B cell (primary cell): ENCODE measurements at regions not wholly inside any gene's neighbourhood (a gene's known extent, or its start where the extent isn't known, plus 50 kb on each side); places are given as distances from the start of the nearest gene placed in this dataset.

ENCODE experiments used
- ATAC-seq: fragments of 200-7000 bp; cut with Tn5 transposase; one replicate; pipeline ENCODE4 v1.10.0; 2021; ENCODE audit warnings: low read depth, mild to moderate bottlenecking, moderate number of reproducible peaks, moderate library complexity
- CTCF ChIA-PET: fragments of 350-600 bp; sonication (Branson Sonifier 250); formaldehyde crosslinking; loops from one replicate; lab custom pipeline; 2021; ENCODE audit warnings: antibody characterized with exemption, inconsistent platforms; lab: Charles Lee
- POLR2A ChIA-PET: fragments of 350-600 bp; sonication (Branson Sonifier 250); formaldehyde crosslinking; loops from one replicate; lab custom pipeline; 2021; ENCODE audit warnings: antibody characterized with exemption; lab: Charles Lee
- DNase-seq: peaks from one replicate; pipeline ENCODE4 v3.0.0; 2013
- H2AFZ ChIP-seq: 2 replicates; pipeline ENCODE4 v1.6.1; 2012; ENCODE audit warnings: mild to moderate bottlenecking, low read depth, low read length; ENCODE audit not compliant: insufficient read depth, poor library complexity, severe bottlenecking
- H3K27ac ChIP-seq, 2 donors: 1 replicate in 1 of 2; 2 replicates in 1 of 2; pipeline ENCODE4 v1.5.1; 2012 to 2013; ENCODE audit warnings: low read length in 2 of 2, mild to moderate bottlenecking in 2 of 2, moderate library complexity in 1 of 2
- H3K27me3 ChIP-seq, 4 experiments: fragments of 200-600 bp in 1 of 4; sonication (generic) in 1 of 4; replicated peaks in 1 of 4; 1 replicate in 2 of 4; 2 replicates in 2 of 4; pipeline versions ENCODE4 v1.6.1 to v1.7.0; 2013 to 2016; ENCODE audit warnings: low read length in 3 of 4, mild to moderate bottlenecking in 2 of 4, mixed read lengths in 1 of 4, moderate library complexity in 1 of 4; ENCODE audit not compliant: insufficient read depth in 4 of 4, control insufficient read depth in 3 of 4; ENCODE audit errors: control extremely low read depth in 1 of 4
- H3K36me3 ChIP-seq, 2 experiments: replicated peaks in 1 of 2; 1 replicate in 1 of 2; 2 replicates in 1 of 2; pipeline versions ENCODE4 v1.6.1 to v1.7.1; 2013; ENCODE audit warnings: low read length in 1 of 2; ENCODE audit not compliant: insufficient read depth in 2 of 2, control insufficient read depth in 1 of 2; ENCODE audit errors: control extremely low read depth in 1 of 2, extremely low read depth in 1 of 2
- H3K4me1 ChIP-seq, 2 donors: fragments of 200-600 bp in 1 of 2; sonication (generic) in 1 of 2; 1 replicate in 1 of 2; 2 replicates in 1 of 2; pipeline versions ENCODE4 v1.5.1 to v1.6.1; 2013 to 2017; ENCODE audit warnings: low read length in 2 of 2; ENCODE audit not compliant: control insufficient read depth in 2 of 2, insufficient read depth in 2 of 2
- H3K4me2 ChIP-seq: replicated peaks from 2 replicates; pipeline ENCODE3; 2012; ENCODE audit warnings: mild to moderate bottlenecking, low read depth, low read length; ENCODE audit not compliant: poor library complexity, severe bottlenecking
- H3K4me3 ChIP-seq, 5 experiments: fragments of 200-600 bp in 1 of 5; sonication (generic) in 1 of 5; 1 replicate in 3 of 5; 2 replicates in 2 of 5; pipeline versions ENCODE4 v1.5.1 to v1.7.0; 2011 to 2016; ENCODE audit warnings: low read length in 4 of 5, mild to moderate bottlenecking in 4 of 5, low read depth in 2 of 5, control low read depth in 1 of 5, moderate library complexity in 1 of 5; ENCODE audit not compliant: insufficient read depth in 1 of 5; ENCODE audit errors: control extremely low read depth in 1 of 5, extremely low read depth in 1 of 5
- H3K79me2 ChIP-seq: fragments of 200-600 bp; sonication (generic); one replicate; pipeline ENCODE4 v1.6.0; 2016; ENCODE audit warnings: low read length; ENCODE audit not compliant: control insufficient read depth, insufficient read depth
- H3K9ac ChIP-seq: fragments of 200-600 bp; sonication (generic); 2 replicates; pipeline ENCODE4 v1.6.1; 2017; ENCODE audit warnings: mild to moderate bottlenecking, low read length, moderate library complexity
- H3K9me3 ChIP-seq, 3 donors: one replicate each; pipeline versions ENCODE4 v1.6.1 to v1.7.1; 2013; ENCODE audit warnings: low read length in 2 of 3; ENCODE audit not compliant: control insufficient read depth in 2 of 3, insufficient read depth in 1 of 3; ENCODE audit errors: control extremely low read depth in 1 of 3
- H4K20me1 ChIP-seq: 2 replicates; pipeline ENCODE4 v1.6.0; 2012; ENCODE audit warnings: mild to moderate bottlenecking, low read length; ENCODE audit not compliant: insufficient read depth, control insufficient read depth, poor library complexity, severe bottlenecking
- H3K27ac Mint-ChIP-seq: one replicate; pipeline ENCODE4 v1.8.0; 2021; ENCODE audit warnings: mixed read lengths
- H3K27me3 Mint-ChIP-seq: one replicate; pipeline ENCODE4 v1.8.0; 2021; ENCODE audit warnings: mixed read lengths
- H3K4me1 Mint-ChIP-seq: one replicate; pipeline ENCODE4 v1.8.0; 2021; ENCODE audit warnings: mixed read lengths
- H3K4me3 Mint-ChIP-seq: one replicate; pipeline ENCODE4 v1.8.0; 2021; ENCODE audit warnings: mixed read lengths
- H3K9me3 Mint-ChIP-seq: one replicate; pipeline ENCODE4 v1.8.0; 2022; ENCODE audit warnings: mixed read lengths; ENCODE audit not compliant: insufficient read depth
- CTCF ChIP-seq: fragments of 200-600 bp; IDR thresholded peaks from one replicate; pipeline ENCODE4 v1.8.0; 2022; ENCODE audit warnings: antibody characterized with exemption, mild to moderate bottlenecking
- EZH2 ChIP-seq: IDR thresholded peaks from 2 replicates; pipeline ENCODE4 v1.6.1; 2012; ENCODE audit warnings: borderline replicate concordance, low read depth, mild to moderate bottlenecking, moderate library complexity, low read length; ENCODE audit not compliant: insufficient read depth, poor library complexity, severe bottlenecking
- WGBS: methylation state at CpG from one replicate; pipeline ENCODE4 v1.1.5; 2013; ENCODE audit warnings: missing lambda C conversion rate; ENCODE audit not compliant: insufficient coverage; 5-methylcytosine and 5-hydroxymethylcytosine counted together
- intact Hi-C: fragments of 100-400 bp; cut with micrococcal nuclease; formaldehyde crosslinking; loops from one replicate; pipeline ENCODE4 v1.10.0; 2022

- H3K79me2 ChIP-seq = no peaks in the 10 kb centered on the region
- no peak overlapping the region for H3K9ac ChIP-seq
- intact Hi-C loops = no loop called here
- ChIA-PET CTCF (no interaction called here), POLR2A (no interaction called here)
- H3K4me1 ChIP-seq = no peaks in the 10 kb centered on the region
- no peaks in the 10 kb centered on the region for H4K20me1 ChIP-seq
- no peak overlapping the region for H3K4me3 ChIP-seq
- H3K27ac ChIP-seq = no peak overlapping the region
- no peaks in the 10 kb centered on the region for H3K4me1 Mint-ChIP-seq
- no peaks in the 10 kb centered on the region for H3K27me3 Mint-ChIP-seq
- no peak overlapping the region for H3K4me3 Mint-ChIP-seq
- H2AFZ ChIP-seq = no peak overlapping the region
- DNase-seq = no peak
- H3K27ac Mint-ChIP-seq = no peak overlapping the region
- H3K27me3 ChIP-seq = no peaks in the 10 kb centered on the region
- H3K9me3 ChIP-seq = peaks cover 0 to 14% (median 0%) of the 10 kb centered on the region in 3 donors
- no peak overlapping the region for H3K4me2 ChIP-seq
- H3K36me3 ChIP-seq = no peaks in the 10 kb centered on the region
- no peak for TF ChIP-seq CTCF
- no peak for TF ChIP-seq EZH2
- ATAC-seq = no peak
- H3K9me3 Mint-ChIP-seq = peaks cover 10% of the 10 kb centered on the region
- 82% methylated on average over 1 of the region's 1 CpG for WGBS
Observed at GRCh38 chr21:22535630-22536029, 1537.4 kb downstream of the NCAM2 start.

GRCh38 chr21:22536509-22536908, 1538.3 kb downstream of the NCAM2 start:
- no peak for DNase-seq
- no peak overlapping the region for H2AFZ ChIP-seq
- H3K4me3 Mint-ChIP-seq = no peak overlapping the region
- H3K9me3 ChIP-seq = peaks cover 0 to 14% (median 0%) of the 10 kb centered on the region in 3 donors
- TF ChIP-seq EZH2 = no peak
- TF ChIP-seq CTCF = no peak
- no peaks in the 10 kb centered on the region for H3K4me1 Mint-ChIP-seq
- no peak for ATAC-seq
- POLR2A ChIA-PET = no interaction called here
- no peaks in the 10 kb centered on the region for H3K79me2 ChIP-seq
- intact Hi-C loops = no loop called here
- H3K27ac Mint-ChIP-seq = no peak overlapping the region
- CTCF ChIA-PET = no interaction called here
- no peaks in the 10 kb centered on the region for H3K27me3 ChIP-seq
- H3K4me2 ChIP-seq = no peak overlapping the region
- H3K4me3 ChIP-seq = no peak overlapping the region
- peaks cover 10% of the 10 kb centered on the region for H3K9me3 Mint-ChIP-seq
- H3K4me1 ChIP-seq = no peaks in the 10 kb centered on the region
- H4K20me1 ChIP-seq = no peaks in the 10 kb centered on the region
- H3K36me3 ChIP-seq = no peaks in the 10 kb centered on the region
- no peaks in the 10 kb centered on the region for H3K27me3 Mint-ChIP-seq
- no peak overlapping the region for H3K9ac ChIP-seq
- H3K27ac ChIP-seq = no peak overlapping the region
